ENCODE measurements at regions not wholly inside any gene's neighbourhood (a gene's known extent, or its start where the extent isn't known, plus 50 kb on each side); places are given as distances from the start of the nearest gene placed in this dataset.

DNA sequence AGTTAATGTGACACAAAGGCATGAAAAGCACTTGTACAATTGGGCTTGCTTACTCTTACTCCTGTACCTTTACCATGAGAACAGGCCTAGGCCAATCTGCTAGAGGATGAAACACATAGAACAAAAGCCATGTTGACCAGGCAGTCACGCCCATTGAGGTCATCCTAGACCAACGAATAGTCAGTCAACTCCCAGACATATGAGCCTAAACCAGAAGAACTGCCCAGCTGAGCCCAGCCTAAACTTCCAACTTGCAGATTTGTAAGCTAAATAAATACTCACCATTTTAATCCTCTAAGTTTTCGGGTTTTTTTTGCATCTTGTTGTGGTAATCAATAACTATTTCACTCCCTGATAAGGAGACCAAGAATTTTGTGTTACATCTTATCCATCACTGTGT is 164.8 kb upstream of the ADRA1B start:
- Mint-ChIP-seq H3K27me3 (ENCODE audit: unreplicated experiment) (peaks cover 3% of the 10 kb centered on the region), H3K4me1 (ENCODE audit: unreplicated experiment) (no peaks in the 10 kb centered on the region), H3K9me3 (ENCODE audit: unreplicated experiment) (no peaks in the 10 kb centered on the region)

GRCh38 chr5:159752622-159753275 is 163.5 kb upstream of the ADRA1B start:
- H3K9me3 Mint-ChIP-seq (ENCODE audit: unreplicated experiment) = no peaks in the 10 kb centered on the region
- H3K27me3 Mint-ChIP-seq (ENCODE audit: unreplicated experiment) = peaks cover 3% of the 10 kb centered on the region
- H3K4me1 Mint-ChIP-seq (ENCODE audit: unreplicated experiment) = no peaks in the 10 kb centered on the region
- no peak overlapping the region for H3K4me3 Mint-ChIP-seq (ENCODE audit: unreplicated experiment)
- TF ChIP-seq CTCF (IDR thresholded peaks at IDR 0.05; ENCODE audit: unreplicated experiment) = no peak
- DNase-seq (ENCODE audit: low spot score) = no peak
- no peaks in the 10 kb centered on the region for H3K36me3 Mint-ChIP-seq (ENCODE audit: low read depth, unreplicated experiment)
- no peak overlapping the region for H3K27ac Mint-ChIP-seq (ENCODE audit: unreplicated experiment)

More for the DNA sequence above, 164.8 kb upstream of the ADRA1B start:
- H3K4me3 Mint-ChIP-seq (ENCODE audit: unreplicated experiment) = no peak overlapping the region
- no peak for DNase-seq (ENCODE audit: low spot score)
- TF ChIP-seq CTCF (IDR thresholded peaks at IDR 0.05; ENCODE audit: unreplicated experiment) = no peak
- H3K27ac Mint-ChIP-seq (ENCODE audit: unreplicated experiment) = no peak overlapping the region
- no peaks in the 10 kb centered on the region for H3K36me3 Mint-ChIP-seq (ENCODE audit: low read depth, unreplicated experiment)

- no peak for DNase-seq (ENCODE audit: low spot score)
- no peaks in the 10 kb centered on the region for H3K36me3 Mint-ChIP-seq (ENCODE audit: low read depth, unreplicated experiment)
- no peak overlapping the region for H3K4me3 Mint-ChIP-seq (ENCODE audit: unreplicated experiment)
- no peaks in the 10 kb centered on the region for H3K9me3 Mint-ChIP-seq (ENCODE audit: unreplicated experiment)
- no peak overlapping the region for H3K27ac Mint-ChIP-seq (ENCODE audit: unreplicated experiment)
- no peak for TF ChIP-seq CTCF (IDR thresholded peaks at IDR 0.05; ENCODE audit: unreplicated experiment)
- no peaks in the 10 kb centered on the region for H3K4me1 Mint-ChIP-seq (ENCODE audit: unreplicated experiment)
- peaks cover under 1% of the 10 kb centered on the region for H3K27me3 Mint-ChIP-seq (ENCODE audit: unreplicated experiment)
Measured at GRCh38 chr5:159758189-159758588, 158.1 kb upstream of the ADRA1B start.

GRCh38 chr5:159759791-159760290 is 156.4 kb upstream of the ADRA1B start:
- H3K27me3 Mint-ChIP-seq (ENCODE audit: unreplicated experiment) = peaks cover 3% of the 10 kb centered on the region
- H3K4me1 Mint-ChIP-seq (ENCODE audit: unreplicated experiment) = no peaks in the 10 kb centered on the region
- H3K9me3 Mint-ChIP-seq (ENCODE audit: unreplicated experiment) = no peaks in the 10 kb centered on the region
- H3K4me3 Mint-ChIP-seq (ENCODE audit: unreplicated experiment) = no peak overlapping the region
- DNase-seq (ENCODE audit: low spot score) = no peak
- TF ChIP-seq CTCF (IDR thresholded peaks at IDR 0.05; ENCODE audit: unreplicated experiment) = no peak
- no peak overlapping the region for H3K27ac Mint-ChIP-seq (ENCODE audit: unreplicated experiment)
- H3K36me3 Mint-ChIP-seq (ENCODE audit: low read depth, unreplicated experiment) = no peaks in the 10 kb centered on the region

- H3K27me3 Mint-ChIP-seq (ENCODE audit: unreplicated experiment) = peaks cover 8% of the 10 kb centered on the region
- H3K4me3 Mint-ChIP-seq (ENCODE audit: unreplicated experiment) = no peak overlapping the region
- no peaks in the 10 kb centered on the region for H3K4me1 Mint-ChIP-seq (ENCODE audit: unreplicated experiment)
- TF ChIP-seq CTCF (IDR thresholded peaks at IDR 0.05; ENCODE audit: unreplicated experiment) = no peak
- no peak for DNase-seq (ENCODE audit: low spot score)
- H3K36me3 Mint-ChIP-seq (ENCODE audit: low read depth, unreplicated experiment) = no peaks in the 10 kb centered on the region
- H3K27ac Mint-ChIP-seq (ENCODE audit: unreplicated experiment) = no peak overlapping the region
- no peaks in the 10 kb centered on the region for H3K9me3 Mint-ChIP-seq (ENCODE audit: unreplicated experiment)
Measured at GRCh38 chr5:159762921-159763320, 153.4 kb upstream of the ADRA1B start.
